ENCODE measurements at regions not wholly inside any gene's neighbourhood (a gene's known extent, or its start where the extent isn't known, plus 50 kb on each side); places are given as distances from the start of the nearest gene placed in this dataset.
"Not testable (repeated sequence)": the region's sequence is repeated elsewhere in the genome, so short reads cannot be mapped to it uniquely, and the experiment has no call there.

DNA sequence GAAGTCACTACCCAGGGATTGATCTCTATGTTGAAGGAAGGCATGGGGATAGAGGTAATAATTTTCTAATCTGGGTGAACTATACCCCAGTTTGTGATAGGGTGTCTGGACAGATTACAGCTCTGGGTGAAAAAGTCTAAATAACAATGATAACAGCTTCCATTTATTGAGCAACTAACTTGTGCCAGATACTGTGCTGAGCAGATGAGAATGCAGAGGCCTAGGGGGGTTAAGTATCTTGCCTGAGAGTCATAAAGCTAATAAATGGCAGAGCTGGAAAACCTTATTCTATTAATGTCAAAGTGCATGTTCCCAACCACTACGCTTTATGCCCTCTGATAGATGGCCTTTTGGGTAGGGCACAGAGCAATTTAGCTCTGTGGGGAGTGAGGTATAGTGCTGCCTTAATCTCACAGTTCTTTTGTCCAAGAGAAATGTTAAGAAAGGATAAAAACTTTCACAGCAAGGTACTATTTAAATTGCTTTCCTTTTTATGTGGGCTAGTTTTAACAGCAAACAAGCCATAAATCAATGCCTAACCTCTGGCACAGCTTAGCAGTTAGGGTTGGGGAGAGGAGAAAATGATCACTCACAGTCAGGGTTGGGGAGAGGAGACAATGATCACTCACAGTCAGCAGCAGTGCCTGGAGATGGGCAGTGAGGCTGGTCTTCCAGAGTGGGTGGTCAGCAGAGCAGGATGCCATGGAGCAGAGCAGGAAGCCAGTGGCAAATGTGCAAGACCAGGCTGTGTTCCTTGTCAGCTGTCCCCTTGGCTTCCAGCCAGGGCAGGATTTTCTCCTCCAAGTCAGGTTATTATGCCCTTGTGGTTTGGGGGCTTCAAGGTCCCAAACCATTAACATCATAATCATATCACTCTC, 187.0 kb downstream of the CARTPT start:
- DNase-seq (ENCODE audit: low read depth in 2 of 2): no peak

- DNase-seq (ENCODE audit: low read depth in 2 of 2): no peak
Observed at GRCh38 chr5:71907001-71907588, 188.0 kb downstream of the CARTPT start.

DNA sequence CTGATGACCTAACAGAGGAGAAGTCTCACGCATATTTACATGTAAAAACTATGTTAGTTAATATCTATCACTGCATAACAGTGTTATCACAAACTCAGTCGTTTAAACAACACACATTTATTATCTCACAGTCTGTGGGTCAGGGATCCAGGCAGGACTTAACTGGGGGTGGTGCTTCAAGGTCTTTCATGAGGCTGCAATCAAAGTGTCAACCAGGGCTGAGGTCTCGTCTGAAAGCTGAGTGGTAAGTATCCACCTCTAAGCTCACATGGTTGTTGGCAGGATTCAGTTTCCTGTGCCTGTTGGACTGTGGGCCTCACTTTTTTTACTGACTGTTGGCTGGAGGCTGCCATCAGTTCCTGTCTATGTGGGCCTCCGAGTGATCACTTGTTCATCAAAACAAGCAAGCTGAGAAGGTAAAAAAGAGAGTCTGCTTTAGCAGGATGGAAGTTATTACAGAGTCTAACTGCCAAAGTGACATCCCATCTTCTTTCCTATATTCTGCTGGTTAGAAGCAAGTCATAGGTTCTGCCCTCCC, 188.6 kb downstream of the CARTPT start:
- no peak for DNase-seq (ENCODE audit: low read depth in 2 of 2)

DNA sequence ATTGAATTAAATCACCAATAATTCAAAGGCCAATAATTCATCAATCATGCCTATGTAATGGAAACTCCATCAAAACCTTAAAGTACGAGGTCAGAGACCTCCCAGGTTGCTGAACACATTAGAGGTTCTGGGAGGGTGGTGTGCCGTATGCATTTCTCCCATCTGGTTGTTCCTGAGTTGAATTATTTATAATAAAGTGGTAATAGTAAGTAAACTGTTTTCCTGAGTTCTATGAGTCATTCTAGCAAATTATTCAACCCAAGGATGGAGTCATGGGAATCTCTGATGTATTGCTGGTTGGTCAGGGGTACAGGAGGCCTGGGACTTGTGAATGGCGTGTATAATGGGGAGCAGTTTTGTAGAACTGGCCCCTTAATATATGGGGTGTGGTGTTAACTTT, 191.7 kb downstream of the CARTPT start:
- DNase-seq (ENCODE audit: low read depth in 2 of 2): no peak

GRCh38 chr5:71912021-71912420, 192.9 kb downstream of the CARTPT start:
- no peak for DNase-seq (ENCODE audit: low read depth in 2 of 2)

DNA sequence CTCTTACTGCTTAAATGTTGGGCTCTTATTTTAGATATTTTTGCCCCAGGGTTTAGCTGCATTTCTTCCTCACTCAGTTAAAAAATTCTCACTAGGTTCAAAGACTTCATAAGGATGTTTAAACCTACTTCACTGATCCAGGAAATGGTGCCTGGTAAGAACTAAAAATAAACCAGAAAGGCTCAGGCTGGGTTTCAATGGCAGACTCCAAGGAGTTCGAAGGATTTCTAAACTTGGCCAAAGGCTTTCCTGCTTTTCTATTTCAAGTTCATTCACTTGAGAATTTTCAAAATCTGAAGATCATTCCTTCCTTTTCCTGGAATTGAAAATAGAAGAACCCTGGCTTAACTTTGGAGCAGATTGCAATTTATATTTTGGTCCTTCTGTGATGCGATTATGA, 193.0 kb upstream of the MAP1B start:
- no peak for DNase-seq (ENCODE audit: low read depth in 2 of 2)

DNA sequence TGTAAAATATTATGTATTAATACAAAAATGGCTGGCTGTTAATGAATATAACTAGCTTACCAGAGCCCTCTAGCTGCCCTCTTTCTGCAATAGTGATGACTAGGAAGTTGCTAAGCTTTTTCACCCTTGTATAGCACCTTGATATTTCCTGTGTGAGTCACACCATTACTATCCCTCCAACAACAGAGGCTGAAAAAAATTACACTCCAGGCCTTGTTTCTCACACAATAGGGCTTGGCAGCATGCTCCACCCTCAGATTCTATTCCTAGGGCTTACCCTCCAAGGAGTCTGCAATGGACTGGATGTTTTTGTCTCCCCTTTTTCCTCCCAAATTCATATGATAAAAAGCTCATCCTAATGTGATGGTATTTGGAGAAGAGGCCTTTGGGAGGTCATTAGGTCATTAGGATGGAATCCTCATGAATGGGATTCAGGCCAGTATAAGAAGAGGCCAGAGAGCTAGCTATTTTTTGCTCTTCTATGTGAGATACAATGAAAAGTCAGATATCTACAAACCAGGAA, 184.6 kb upstream of the MAP1B start:
- no peak for DNase-seq (ENCODE audit: low read depth in 2 of 2)

- no peak for DNase-seq (ENCODE audit: low read depth in 2 of 2)
Observed at GRCh38 chr5:71923755-71924154, 183.5 kb upstream of the MAP1B start.

- no peak for DNase-seq (ENCODE audit: low read depth in 2 of 2)
Observed at GRCh38 chr5:71924325-71924724, 182.9 kb upstream of the MAP1B start.

GRCh38 chr5:71924980-71925379, 182.3 kb upstream of the MAP1B start:
- DNase-seq (ENCODE audit: low read depth in 2 of 2): no peak

GRCh38 chr5:71925608-71926091, 181.6 kb upstream of the MAP1B start:
- no peak for DNase-seq (ENCODE audit: low read depth in 2 of 2)

DNA sequence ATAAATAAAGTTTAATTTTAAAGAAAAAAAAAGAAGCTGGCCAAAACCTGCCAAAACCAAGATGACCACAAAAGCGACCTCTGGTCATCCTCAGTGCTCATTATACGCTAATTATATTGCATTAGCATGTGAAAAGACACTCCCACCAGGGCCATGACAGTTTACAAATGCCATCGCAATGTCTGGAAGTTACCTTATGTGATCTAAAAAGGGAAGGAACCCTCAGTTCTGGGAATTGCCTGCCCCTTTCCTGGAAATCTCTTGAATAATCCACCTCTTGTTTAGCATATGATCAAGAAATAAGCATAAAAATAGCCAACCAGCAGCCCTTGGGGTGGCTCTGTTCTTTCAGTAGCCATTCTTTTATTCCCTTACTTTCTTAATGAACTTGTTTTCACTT, 178.3 kb upstream of the MAP1B start:
- no peak for DNase-seq (ENCODE audit: low read depth in 2 of 2)

DNA sequence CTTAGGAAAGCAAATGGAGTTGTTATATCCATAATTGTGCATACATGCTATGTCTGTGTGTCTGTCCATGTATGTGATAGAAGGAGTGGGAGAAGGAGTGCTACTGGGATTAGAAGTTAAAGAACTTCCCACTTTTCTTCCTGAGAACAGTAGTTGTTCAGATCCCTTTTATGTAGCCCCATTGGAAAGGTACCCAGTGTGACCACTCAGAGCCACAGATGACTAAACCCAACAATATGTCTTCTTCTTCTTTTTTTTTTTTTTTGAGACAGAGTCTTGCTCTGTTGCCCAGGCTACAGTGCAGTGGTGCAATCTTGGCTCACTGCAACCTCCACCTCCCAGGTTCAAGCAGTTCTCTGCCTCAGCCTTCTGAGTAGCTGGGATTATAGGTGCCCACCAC, 176.7 kb upstream of the MAP1B start:
- not testable (repeated sequence) for DNase-seq (ENCODE audit: low read depth in 2 of 2)

DNA sequence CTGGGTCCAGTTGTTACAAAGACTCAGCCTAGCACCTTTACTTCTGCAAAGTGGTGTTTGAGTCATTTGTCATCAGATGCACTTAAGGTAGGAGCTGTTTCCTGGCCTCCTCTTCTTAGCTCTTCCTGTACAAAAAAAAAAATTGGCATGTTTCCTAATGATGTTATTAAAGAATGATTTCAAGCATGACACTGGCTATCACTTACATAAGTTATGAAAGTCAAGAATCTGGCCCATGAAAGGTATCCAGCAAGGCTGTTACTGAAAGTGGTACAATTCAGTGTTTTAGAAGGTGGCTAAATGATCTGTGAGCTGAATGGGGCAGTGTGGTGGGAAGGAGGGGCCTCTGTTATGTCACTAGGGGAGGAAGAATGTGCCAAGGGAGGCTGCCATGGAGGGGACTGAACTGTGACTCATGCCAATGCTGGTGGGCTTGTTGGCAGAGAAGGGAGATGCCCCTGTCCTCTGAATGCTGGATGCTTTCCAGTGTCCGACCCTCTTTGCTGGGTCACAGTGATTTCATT, 175.1 kb upstream of the MAP1B start:
- DNase-seq (ENCODE audit: low read depth in 2 of 2): no peak

DNA sequence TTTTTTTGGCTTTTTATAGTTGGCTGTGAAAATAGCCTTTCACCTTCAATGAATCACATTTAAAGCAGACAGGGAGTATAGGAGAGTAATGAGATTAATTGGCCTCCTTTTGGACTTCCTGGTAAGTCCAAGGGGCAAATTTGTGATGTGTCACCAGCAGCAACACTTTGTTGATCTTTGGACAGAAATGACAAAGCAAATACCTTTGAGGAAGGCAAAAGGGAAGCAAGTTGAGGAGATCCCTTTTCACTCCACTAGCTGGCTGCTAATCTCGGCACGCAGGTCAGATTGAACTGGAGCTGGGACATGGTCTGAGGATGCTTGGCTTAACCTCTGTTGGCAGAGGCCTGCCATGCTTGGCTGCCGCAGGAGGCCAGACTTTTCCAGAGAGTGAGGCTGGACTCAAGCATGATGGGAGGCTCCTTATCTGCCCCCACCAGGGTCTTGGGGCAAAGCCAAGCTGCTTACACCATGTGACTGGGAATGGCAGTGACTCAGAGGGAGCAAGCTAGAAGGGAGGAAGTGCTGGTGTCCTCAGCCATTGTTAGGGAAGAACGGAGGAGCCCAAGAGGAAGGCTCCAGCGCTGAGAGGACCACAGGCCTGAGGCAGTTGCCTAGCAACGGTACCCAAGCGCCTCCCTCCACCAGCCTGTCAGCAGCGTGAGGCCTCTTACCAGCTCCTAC, 174.5 kb upstream of the MAP1B start:
- no peak for DNase-seq (ENCODE audit: low read depth in 2 of 2)

DNA sequence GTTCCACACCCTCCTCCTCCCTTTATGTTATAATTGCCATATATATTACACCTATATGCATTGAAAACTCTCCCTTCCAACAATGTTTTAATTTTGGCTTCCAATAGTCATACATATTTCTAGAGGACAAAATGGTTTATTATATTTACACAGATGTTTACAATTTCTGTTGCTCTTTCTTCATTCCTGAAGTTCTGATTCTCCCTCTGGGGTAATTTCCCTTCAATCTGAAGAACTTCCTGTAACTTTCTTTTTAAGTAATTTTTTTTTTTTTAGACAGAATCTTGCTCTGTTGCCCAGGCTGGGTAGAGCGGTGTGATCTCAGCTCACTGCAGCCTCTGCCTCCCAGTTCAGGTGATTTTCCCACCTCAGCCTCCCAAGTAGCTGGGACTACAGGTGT, 173.0 kb upstream of the MAP1B start:
- no peak for DNase-seq (ENCODE audit: low read depth in 2 of 2)

- DNase-seq (ENCODE audit: low read depth in 2 of 2): no peak
Observed at GRCh38 chr5:71937921-71938698, 169.2 kb upstream of the MAP1B start.

- DNase-seq (ENCODE audit: low read depth in 2 of 2): no peak
Observed at GRCh38 chr5:71938895-71939294, 168.4 kb upstream of the MAP1B start.

DNA sequence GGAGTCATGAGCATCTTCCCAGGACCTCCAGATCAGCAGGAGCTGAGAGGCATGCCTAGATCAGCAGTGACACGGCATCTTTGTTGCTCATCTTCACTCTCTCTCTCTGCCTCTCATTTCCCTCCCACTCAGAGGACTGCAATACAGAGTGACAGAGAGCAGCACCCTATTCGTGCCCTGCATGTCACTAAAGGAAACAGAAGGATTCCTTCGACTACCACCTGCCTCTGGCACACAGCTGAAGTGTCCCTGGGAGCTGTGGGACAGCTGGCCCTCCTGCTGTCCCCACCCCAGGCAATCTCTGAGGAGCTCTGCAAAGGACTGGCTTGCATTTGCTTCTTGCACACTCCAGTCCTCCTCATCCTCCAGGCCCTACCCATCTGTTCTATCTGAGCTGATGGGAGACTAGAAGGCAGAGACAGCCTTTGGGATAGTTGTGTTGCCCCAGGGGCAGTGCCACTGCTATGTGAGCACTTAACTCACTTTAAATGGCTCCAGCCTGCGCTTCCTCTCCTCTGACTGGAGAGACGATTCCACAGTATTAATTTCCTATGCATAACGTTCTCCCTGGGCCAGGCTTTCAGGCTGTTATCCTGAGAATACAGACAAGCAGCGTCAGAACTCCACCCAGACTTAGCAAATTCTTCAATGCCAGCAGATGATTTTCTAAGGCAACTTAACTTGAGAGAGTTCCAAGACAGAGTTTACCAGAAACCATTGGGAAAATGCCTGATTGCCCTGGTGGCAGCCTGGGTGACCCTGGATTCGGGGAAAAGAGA, 167.6 kb upstream of the MAP1B start:
- no peak for DNase-seq (ENCODE audit: low read depth in 2 of 2)

- DNase-seq (ENCODE audit: low read depth in 2 of 2): no peak
Observed at GRCh38 chr5:71943874-71944273, 163.4 kb upstream of the MAP1B start.
